ENCODE measurements at regions not wholly inside any gene's neighbourhood (a gene's known extent, or its start where the extent isn't known, plus 50 kb on each side); places are given as distances from the start of the nearest gene placed in this dataset.

DNA sequence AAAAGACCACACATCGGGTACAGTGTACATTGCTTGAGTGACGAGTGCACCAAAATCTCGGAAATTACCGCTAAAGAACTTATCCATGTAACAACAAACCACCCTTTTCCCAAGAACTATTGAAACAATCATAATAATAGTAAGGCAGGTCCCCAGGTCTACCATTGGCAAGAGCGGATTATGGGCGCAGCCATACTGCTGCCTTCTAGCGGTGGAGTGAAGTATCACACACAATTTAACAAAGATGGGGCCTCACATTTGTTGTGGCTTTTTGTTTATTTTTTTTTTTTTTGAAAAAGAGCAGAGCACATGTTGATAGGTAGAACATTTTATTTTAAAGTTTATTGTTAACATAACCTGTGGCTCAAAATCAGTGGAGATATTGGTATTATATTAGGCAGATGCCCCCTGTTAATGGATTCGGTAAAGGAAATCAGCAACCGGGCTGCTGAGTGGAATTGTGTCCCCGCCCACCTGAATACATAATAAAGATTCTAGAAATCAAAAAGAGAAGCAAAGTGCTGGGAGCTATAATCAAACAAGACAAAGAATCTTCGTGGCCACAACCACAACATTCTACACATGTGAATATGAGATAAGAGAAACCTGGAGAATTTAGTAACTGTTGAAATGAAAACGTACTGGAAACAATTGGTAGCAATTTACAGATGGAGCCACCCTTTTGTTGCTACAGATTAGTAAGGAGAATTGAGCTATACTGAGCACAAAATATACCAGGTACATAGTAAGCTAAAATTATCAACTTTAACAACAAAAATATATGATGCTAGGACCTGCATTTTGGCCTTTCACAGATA, 94.2 kb upstream of the EXOC2 start:
- Histone ChIP-seq H3K4me3 (no peak overlapping the region), H2AFZ (ENCODE audit: control insufficient read depth, low read depth, low read length) (no peak overlapping the region), H4K20me1 (ENCODE audit: control insufficient read depth, insufficient read depth) (no peaks in the 10 kb centered on the region), H3K36me3 (ENCODE audit: control insufficient read depth in 2 of 2, insufficient read depth in 2 of 2, low read length in 1 of 2) (no peaks in the 10 kb centered on the region), H3K9me3 (replicated peaks; ENCODE audit: control insufficient read depth, insufficient read depth, low read length) (peaks cover 2% of the 10 kb centered on the region; the same call in 1 of the 3 replicates), H3K4me2 (ENCODE audit: control insufficient read depth, insufficient read depth) (no peak overlapping the region), H3K79me2 (ENCODE audit: control insufficient read depth, insufficient read depth, low read length) (no peaks in the 10 kb centered on the region), H3K4me1 (ENCODE audit: control insufficient read depth, insufficient read depth, low read length) (no peaks in the 10 kb centered on the region), H3K27me3 (replicated peaks in 1 of 2; ENCODE audit: control insufficient read depth in 2 of 2, insufficient read depth in 2 of 2, low read length in 1 of 2) (no peaks in the 10 kb centered on the region), H3K27ac (ENCODE audit: control insufficient read depth, insufficient read depth) (no peak overlapping the region), H3K9ac (ENCODE audit: control insufficient read depth, insufficient read depth, low read length) (no peak overlapping the region)
- in situ Hi-C loops (cut with MboI) (no loop called here), intact Hi-C loops (cut with micrococcal nuclease; ENCODE audit: unreplicated experiment) (loop anchor here (1.0 to 2.0 kb wide), 2 partner anchors 64 to 194 kb away; no protein-coding TSS in a partner anchor)
- CTCF ChIA-PET, result interaction anchor here (1.1 to 1.9 kb wide), 6 partner anchors 11 to 196 kb away, joined by 3 to 14 read pairs (median 8); no protein-coding TSS in a partner anchor
- POLR2A ChIA-PET, result no interaction called here
- WGBS (ENCODE audit: insufficient coverage, insufficient replicate concordance, low lambda C conversion rate, missing lambda C conversion rate), result 34% methylated on average over 12 of the region's 12 CpGs
- ATAC-seq, result peak; percentile 70
- DNase-seq (ENCODE audit: low read depth, low spot score), result no peak
- SMC1A ChIA-PET (ENCODE audit: uncharacterized antibody, unreplicated experiment), result interaction anchor here (0.6 to 2.7 kb wide), 4 partner anchors 11 to 194 kb away, joined by 3 to 13 read pairs (median 3); no protein-coding TSS in a partner anchor
- RAD21 ChIA-PET (ENCODE audit: unreplicated experiment), result no interaction called here
- FAIRE-seq, result peak; percentile 77
- no TSS peak for BruUV-seq (replicated peaks)
- TF ChIP-seq, protein P1, sequence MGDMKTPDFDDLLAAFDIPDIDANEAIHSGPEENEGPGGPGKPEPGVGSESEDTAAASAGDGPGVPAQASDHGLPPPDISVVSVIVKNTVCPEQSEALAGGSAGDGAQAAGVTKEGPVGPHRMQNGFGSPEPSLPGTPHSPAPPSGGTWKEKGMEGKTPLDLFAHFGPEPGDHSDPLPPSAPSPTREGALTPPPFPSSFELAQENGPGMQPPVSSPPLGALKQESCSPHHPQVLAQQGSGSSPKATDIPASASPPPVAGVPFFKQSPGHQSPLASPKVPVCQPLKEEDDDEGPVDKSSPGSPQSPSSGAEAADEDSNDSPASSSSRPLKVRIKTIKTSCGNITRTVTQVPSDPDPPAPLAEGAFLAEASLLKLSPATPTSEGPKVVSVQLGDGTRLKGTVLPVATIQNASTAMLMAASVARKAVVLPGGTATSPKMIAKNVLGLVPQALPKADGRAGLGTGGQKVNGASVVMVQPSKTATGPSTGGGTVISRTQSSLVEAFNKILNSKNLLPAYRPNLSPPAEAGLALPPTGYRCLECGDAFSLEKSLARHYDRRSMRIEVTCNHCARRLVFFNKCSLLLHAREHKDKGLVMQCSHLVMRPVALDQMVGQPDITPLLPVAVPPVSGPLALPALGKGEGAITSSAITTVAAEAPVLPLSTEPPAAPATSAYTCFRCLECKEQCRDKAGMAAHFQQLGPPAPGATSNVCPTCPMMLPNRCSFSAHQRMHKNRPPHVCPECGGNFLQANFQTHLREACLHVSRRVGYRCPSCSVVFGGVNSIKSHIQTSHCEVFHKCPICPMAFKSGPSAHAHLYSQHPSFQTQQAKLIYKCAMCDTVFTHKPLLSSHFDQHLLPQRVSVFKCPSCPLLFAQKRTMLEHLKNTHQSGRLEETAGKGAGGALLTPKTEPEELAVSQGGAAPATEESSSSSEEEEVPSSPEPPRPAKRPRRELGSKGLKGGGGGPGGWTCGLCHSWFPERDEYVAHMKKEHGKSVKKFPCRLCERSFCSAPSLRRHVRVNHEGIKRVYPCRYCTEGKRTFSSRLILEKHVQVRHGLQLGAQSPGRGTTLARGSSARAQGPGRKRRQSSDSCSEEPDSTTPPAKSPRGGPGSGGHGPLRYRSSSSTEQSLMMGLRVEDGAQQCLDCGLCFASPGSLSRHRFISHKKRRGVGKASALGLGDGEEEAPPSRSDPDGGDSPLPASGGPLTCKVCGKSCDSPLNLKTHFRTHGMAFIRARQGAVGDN (IDR thresholded peaks at IDR 0.05), result no peak
- no peak for TF ChIP-seq CEBPZ (IDR thresholded peaks at IDR 0.05; ENCODE audit: low read depth, low read length)
- TF ChIP-seq SMC3 (IDR thresholded peaks at IDR 0.05; ENCODE audit: borderline replicate concordance, low read length), result peak; percentile 69
- TF ChIP-seq SUZ12 (IDR thresholded peaks at IDR 0.05; ENCODE audit: unreplicated experiment), result no peak
- TF ChIP-seq PRDM15 (CRISPR knock-in tag; IDR thresholded peaks at IDR 0.05), result no peak
- TF ChIP-seq, protein P2, sequence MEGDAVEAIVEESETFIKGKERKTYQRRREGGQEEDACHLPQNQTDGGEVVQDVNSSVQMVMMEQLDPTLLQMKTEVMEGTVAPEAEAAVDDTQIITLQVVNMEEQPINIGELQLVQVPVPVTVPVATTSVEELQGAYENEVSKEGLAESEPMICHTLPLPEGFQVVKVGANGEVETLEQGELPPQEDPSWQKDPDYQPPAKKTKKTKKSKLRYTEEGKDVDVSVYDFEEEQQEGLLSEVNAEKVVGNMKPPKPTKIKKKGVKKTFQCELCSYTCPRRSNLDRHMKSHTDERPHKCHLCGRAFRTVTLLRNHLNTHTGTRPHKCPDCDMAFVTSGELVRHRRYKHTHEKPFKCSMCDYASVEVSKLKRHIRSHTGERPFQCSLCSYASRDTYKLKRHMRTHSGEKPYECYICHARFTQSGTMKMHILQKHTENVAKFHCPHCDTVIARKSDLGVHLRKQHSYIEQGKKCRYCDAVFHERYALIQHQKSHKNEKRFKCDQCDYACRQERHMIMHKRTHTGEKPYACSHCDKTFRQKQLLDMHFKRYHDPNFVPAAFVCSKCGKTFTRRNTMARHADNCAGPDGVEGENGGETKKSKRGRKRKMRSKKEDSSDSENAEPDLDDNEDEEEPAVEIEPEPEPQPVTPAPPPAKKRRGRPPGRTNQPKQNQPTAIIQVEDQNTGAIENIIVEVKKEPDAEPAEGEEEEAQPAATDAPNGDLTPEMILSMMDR (IDR thresholded peaks at IDR 0.05 in 2 of 3, conservative IDR thresholded peaks at IDR 0.05 in 1 of 3; ENCODE audit: control insufficient read depth in 2 of 3, extremely low read depth in 1 of 3, insufficient read depth in 1 of 3, low read depth in 3 of 3, low read length in 3 of 3), result peak; percentile 50 to 75 (median 71); a peak in 5 of 6 replicates
- TF ChIP-seq FOXK2 (IDR thresholded peaks at IDR 0.05), result no peak

Measured in GM12878 (cell line).